K562 (cell line): ENCODE measurements at regions not wholly inside any gene's neighbourhood (a gene's known extent, or its start where the extent isn't known, plus 50 kb on each side); places are given as distances from the start of the nearest gene placed in this dataset.

Experiments used
- ATAC-seq: fragments of 200-7000 bp; cut with Tn5 transposase; 3 replicates; pipeline ENCODE4 v1.9.1; 2020; ENCODE audit warnings: moderate library complexity
- BruUV-seq: library from RNA; stranded (reverse); fragments of 400-500 nt; replicated peaks from 2 replicates; lab custom pipeline; 2021; lab: Mats Ljungman, UMichigan
- CTCF ChIA-PET: fragments of 300-600 bp; formaldehyde crosslinking; extraction: SDS; loops from one replicate; lab custom pipeline; 2021; ENCODE audit warnings: low intra/inter-chr PET ratio; lab: Yijun Ruan, JAX
- POLR2A ChIA-PET: fragments of 300-600, 350-650 bp; sonication (Branson Sonifier 250); formaldehyde crosslinking; extraction: SDS; loops from one replicate; lab custom pipeline; 2021; ENCODE audit warnings: antibody characterized with exemption, inconsistent platforms; lab: Yijun Ruan, JAX
- DNase-seq, 4 experiments: peaks; one replicate each; pipeline versions ENCODE4 v3.0.0 to v3.0.0-alpha.2; 2011 to 2018; ENCODE audit warnings: low spot score in 3 of 4, mixed read lengths in 3 of 4; ENCODE audit errors: extremely low read depth in 1 of 4
- FAIRE-seq: peaks from 2 replicates; lab custom pipeline; 2011; peaks lifted over from hg19 to GRCh38; lab: Jason Lieb, UNC
- H2AFZ ChIP-seq: 2 replicates; pipeline ENCODE4 v1.6.0; 2011; ENCODE audit warnings: low read depth, low read length, control low read depth, inconsistent platforms
- H3K27ac ChIP-seq: fragments of 200-600 bp; 3 replicates; pipeline ENCODE4 v1.8.0; 2011; ENCODE audit warnings: low read depth, mild to moderate bottlenecking, control low read depth, inconsistent platforms, low read length, moderate library complexity, mixed read lengths; ENCODE audit errors: extremely low read depth
- H3K27me3 ChIP-seq, 2 experiments: fragments of 300-600 bp in 1 of 2; 2 replicates in 1 of 2; 3 replicates in 1 of 2; pipeline versions ENCODE4 v1.6.0 to v1.8.0; 2011; ENCODE audit warnings: inconsistent platforms in 2 of 2, low read length in 2 of 2, mild to moderate bottlenecking in 1 of 2, mixed read lengths in 1 of 2, moderate library complexity in 1 of 2; ENCODE audit not compliant: control insufficient read depth in 2 of 2, insufficient read depth in 2 of 2
- H3K36me3 ChIP-seq: fragments of 300-600 bp; 3 replicates; pipeline ENCODE4 v1.8.0; 2011; ENCODE audit warnings: mild to moderate bottlenecking, low read length, inconsistent platforms; ENCODE audit not compliant: control insufficient read depth, insufficient read depth
- H3K4me1 ChIP-seq, 2 experiments: fragments of 200-600 bp in 1 of 2; replicated peaks in 1 of 2; 2 replicates in 1 of 2; 3 replicates in 1 of 2; pipeline versions ENCODE4 v1.5.1 to v1.8.0; 2011; ENCODE audit warnings: inconsistent platforms in 2 of 2, low read length in 2 of 2, mild to moderate bottlenecking in 1 of 2, mixed read lengths in 1 of 2, moderate library complexity in 1 of 2; ENCODE audit not compliant: control insufficient read depth in 2 of 2, insufficient read depth in 2 of 2
- H3K4me2 ChIP-seq: 2 replicates; pipeline ENCODE4 v1.6.1; 2011; ENCODE audit warnings: low read length, control low read depth, inconsistent platforms, mixed read lengths; ENCODE audit not compliant: insufficient read depth
- H3K4me3 ChIP-seq: fragments of 200-600 bp; sonication (generic), shearing (Covaris generic); 2 replicates; pipeline ENCODE4 v1.5.1; 2016; ENCODE audit warnings: control low read depth, inconsistent platforms
- H3K79me2 ChIP-seq: fragments of 200-600 bp; 3 replicates; pipeline ENCODE4 v1.8.0; 2011; ENCODE audit warnings: low read length, inconsistent platforms; ENCODE audit not compliant: control insufficient read depth, insufficient read depth
- H3K9ac ChIP-seq, 2 experiments: 2 replicates each; pipeline versions ENCODE4 v1.6.0 to v1.6.1; 2011; ENCODE audit warnings: low read depth in 2 of 2, low read length in 2 of 2, control low read depth in 1 of 2, inconsistent platforms in 1 of 2, mild to moderate bottlenecking in 1 of 2, mixed read lengths in 1 of 2; ENCODE audit not compliant: insufficient read depth in 1 of 2
- H3K9me1 ChIP-seq: one replicate; pipeline ENCODE4 v1.6.0; 2011; ENCODE audit warnings: inconsistent platforms, mild to moderate bottlenecking, low read length, moderate library complexity; ENCODE audit not compliant: control insufficient read depth, insufficient read depth
- H3K9me3 ChIP-seq: replicated peaks from 2 replicates; pipeline ENCODE4 v1.5.1; 2011; ENCODE audit warnings: low read depth, low read length, inconsistent platforms; ENCODE audit not compliant: control insufficient read depth, insufficient read depth
- H4K20me1 ChIP-seq: replicated peaks from 2 replicates; pipeline ENCODE4 v1.6.1; 2011; ENCODE audit warnings: low read length, inconsistent platforms, mixed read lengths; ENCODE audit not compliant: control insufficient read depth, insufficient read depth
- CHD7 ChIP-seq: fragments of 200-600 bp; sonication (generic); IDR thresholded peaks from one replicate; pipeline ENCODE4 v1.6.1; 2012; ENCODE audit warnings: mild to moderate bottlenecking, low read depth, low read length, inconsistent platforms
- CTCF ChIP-seq, 3 experiments: IDR thresholded peaks in 2 of 3; conservative IDR thresholded peaks in 1 of 3; 2 replicates each; pipeline ENCODE4 v1.5.1; 2011 to 2012; ENCODE audit warnings: low read length in 3 of 3, mild to moderate bottlenecking in 3 of 3, control low read depth in 2 of 3, improper control_type of control experiment in 1 of 3, inconsistent platforms in 1 of 3, low read depth in 1 of 3, mixed read lengths in 1 of 3, moderate library complexity in 1 of 3; ENCODE audit not compliant: insufficient read depth in 2 of 3
- EHMT2 ChIP-seq: fragments of 450-650 bp; IDR thresholded peaks from 2 replicates; pipeline ENCODE4 v1.6.1; 2018; ENCODE audit warnings: antibody characterized with exemption
- ILF3 ChIP-seq: fragments of 450-650 bp; IDR thresholded peaks from 2 replicates; pipeline ENCODE4 v1.6.1; 2018; ENCODE audit warnings: antibody characterized with exemption, mild to moderate bottlenecking, moderate library complexity, borderline replicate concordance
- RAD21 ChIP-seq, 2 experiments: fragments of 250-450 bp in 1 of 2; fragments of 450-650 bp in 1 of 2; sonication (Bioruptor Pico) in 1 of 2; formaldehyde crosslinking in 1 of 2; IDR thresholded peaks in 1 of 2; conservative IDR thresholded peaks in 1 of 2; 2 replicates each; pipeline versions ENCODE4 v1.4.0 to v1.8.0; 2020 to 2022; ENCODE audit warnings: mild to moderate bottlenecking in 2 of 2, moderate library complexity in 1 of 2
- SMC3 ChIP-seq: conservative IDR thresholded peaks from 2 replicates; pipeline ENCODE4 v1.6.1; 2011; ENCODE audit warnings: low read depth, low read length, improper control_type of control experiment; ENCODE audit not compliant: insufficient read depth
- YY1 ChIP-seq, 3 experiments: IDR thresholded peaks; 2 replicates each; pipeline ENCODE4 v1.6.1; 2011; ENCODE audit warnings: low read length in 2 of 3, mild to moderate bottlenecking in 2 of 3, moderate library complexity in 2 of 3, borderline replicate concordance in 1 of 3, control low read depth in 1 of 3, low read depth in 1 of 3; ENCODE audit not compliant: insufficient read depth in 3 of 3, insufficient replicate concordance in 2 of 3, control insufficient read depth in 1 of 3, insufficient read length in 1 of 3; ENCODE audit errors: extremely low read depth in 1 of 3
- WGBS: fragments of 100-300 bp; shearing (Covaris generic); methylation state at CpG from one replicate; pipeline ENCODE4 v1.1.6; 2016; ENCODE audit warnings: low coverage, mixed read lengths; ENCODE audit not compliant: insufficient coverage; ENCODE audit errors: missing lambda C conversion rate; 5-methylcytosine and 5-hydroxymethylcytosine counted together
- in situ Hi-C: fragments of 300-500 bp; cut with MboI; formaldehyde crosslinking; loops from 4 replicates; pipeline ENCODE4 v1.15.0; 2018; ENCODE audit warnings: inconsistent platforms, mixed read lengths
- intact Hi-C: fragments of 100-400 bp; cut with micrococcal nuclease; formaldehyde crosslinking; loops from 2 replicates; pipeline ENCODE4 v1.14.2; 2022

- ChIA-PET POLR2A (interaction anchor here (0.8 kb wide), 1 partner anchor 352 kb away, joined by 3 read pairs; no protein-coding TSS in a partner anchor), CTCF (no interaction called here)
- 20% methylated on average over 4 of the region's 4 CpGs for WGBS
- peak; percentile 41 to 51 (median 45) for DNase-seq
- H3K36me3 ChIP-seq: no peaks in the 10 kb centered on the region
- H3K79me2 ChIP-seq: no peaks in the 10 kb centered on the region
- peak; percentile 95 for ATAC-seq
- no peak overlapping the region for H3K9ac ChIP-seq
- no TSS peak for BruUV-seq
- H3K9me1 ChIP-seq: no peaks in the 10 kb centered on the region
- no peak for FAIRE-seq
- no peaks in the 10 kb centered on the region for H3K27me3 ChIP-seq
- in situ Hi-C loops: loop anchor here (10.0 kb wide), 1 partner anchor 291 kb away; no protein-coding TSS in a partner anchor
- no peaks in the 10 kb centered on the region for H3K9me3 ChIP-seq
- peak overlapping the region; percentile 90 for H2AFZ ChIP-seq
- H3K4me1 ChIP-seq: no peaks in the 10 kb centered on the region
- H3K4me2 ChIP-seq: peak overlapping the region; percentile 42; the same call in 1 of the 2 replicates
- intact Hi-C loops: loop anchor here (1.0 to 10.0 kb wide), 4 partner anchors 228 to 467 kb away; no protein-coding TSS in a partner anchor
- no peaks in the 10 kb centered on the region for H4K20me1 ChIP-seq
- H3K4me3 ChIP-seq: no peak overlapping the region
- H3K27ac ChIP-seq: no peak overlapping the region
- TF ChIP-seq CHD7 (no peak), SMC3 (0 out of 2 replicates have a peak, but pooled peaks have one; percentile 16), YY1 (IDR thresholded peaks at IDR 0.05; ENCODE audit: borderline replicate concordance in 1 of 3, control insufficient read depth in 1 of 3, extremely low read depth in 1 of 3, insufficient read depth in 3 of 3, insufficient read length in 1 of 3, insufficient replicate concordance in 2 of 3, low read depth in 1 of 3, low read length in 2 of 3) (peak in 2 of 3 experiments; percentile 46 to 84), RAD21 (CRISPR knock-in tag; conservative IDR thresholded peaks at IDR 0.05 in 1 of 2, IDR thresholded peaks at IDR 0.05 in 1 of 2) (peak; percentile 75), ILF3 (no peak), CTCF (IDR thresholded peaks at IDR 0.05 in 2 of 3, conservative IDR thresholded peaks at IDR 0.05 in 1 of 3; ENCODE audit: insufficient read depth in 2 of 3, low read depth in 1 of 3, low read length in 3 of 3) (peak; percentile 53 to 58 (median 54); a peak in 5 of 6 replicates), EHMT2 (peak; percentile 73)
These were observed 121.8 kb upstream of the NLGN1 start for GRCh38 chr3:173275740-173276139.
